Esophagus muscularis mucosa (tissue), 4 donors: ENCODE measurements at regions not wholly inside any gene's neighbourhood (a gene's known extent, or its start where the extent isn't known, plus 50 kb on each side); places are given as distances from the start of the nearest gene placed in this dataset.

Experiments
- EP300 ChIP-seq: sonication (generic); formaldehyde crosslinking; IDR thresholded peaks from one replicate; pipeline ENCODE4 v1.6.1; 2017; ENCODE audit warnings: antibody characterized with exemption
- POLR2A ChIP-seq: fragments of 450-650 bp; IDR thresholded peaks from one replicate; pipeline ENCODE4 v1.6.1; 2017; ENCODE audit warnings: antibody characterized with exemption, moderate library complexity, mild to moderate bottlenecking, low read depth
- POLR2AphosphoS5 ChIP-seq, 2 donors: sonication (generic); formaldehyde crosslinking; IDR thresholded peaks; one replicate each; pipeline ENCODE4 v1.6.1; 2017; ENCODE audit warnings: antibody characterized with exemption in 2 of 2
- TF ChIP-seq, protein P1 (sequence below), 3 experiments: fragments of 200-600 bp in 2 of 3; fragments of 450-650 bp in 1 of 3; sonication (generic) in 2 of 3; IDR thresholded peaks; one replicate each; pipeline ENCODE4 v1.5.1; 2017 to 2019; ENCODE audit warnings: antibody characterized with exemption in 3 of 3, mild to moderate bottlenecking in 2 of 3, moderate library complexity in 1 of 3

DNA sequence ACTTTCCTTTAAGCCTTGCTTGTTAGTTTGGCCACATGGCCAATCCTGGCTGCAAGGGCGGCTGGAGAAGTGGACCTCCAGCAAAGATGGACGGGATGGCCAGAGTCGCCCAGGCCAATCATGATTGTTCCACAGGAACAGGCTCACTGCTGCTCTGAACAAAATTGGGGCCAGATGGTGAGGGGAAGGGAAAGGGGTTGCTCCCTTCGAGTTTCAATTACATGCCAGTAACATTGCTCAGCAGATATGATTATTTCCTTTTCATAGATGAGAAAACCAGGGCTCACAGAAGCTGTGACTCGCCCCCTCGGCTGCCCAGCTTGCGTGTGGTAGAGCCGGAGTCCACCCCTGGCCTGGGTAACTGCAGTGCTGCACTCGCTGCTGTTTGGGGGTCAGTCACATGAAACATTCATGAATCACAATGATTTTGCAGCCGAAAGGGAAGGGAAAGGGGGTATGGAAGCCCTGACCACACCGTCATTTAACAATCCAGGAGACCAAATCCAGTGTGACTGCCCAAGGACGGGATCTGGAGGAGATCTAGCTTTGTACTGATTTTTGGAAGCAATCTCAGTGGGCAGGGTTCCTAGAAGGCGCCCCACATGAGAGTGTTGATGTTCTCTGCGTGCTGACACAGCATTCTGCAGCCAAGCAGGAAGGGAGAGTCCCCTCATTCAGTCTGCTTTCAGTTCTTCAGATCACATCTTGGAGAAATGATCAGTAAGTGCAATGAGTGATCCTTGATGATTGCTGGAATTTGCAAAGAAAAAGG lies 77.3 kb upstream of the MSX1 start:
- TF ChIP-seq, protein P1, sequence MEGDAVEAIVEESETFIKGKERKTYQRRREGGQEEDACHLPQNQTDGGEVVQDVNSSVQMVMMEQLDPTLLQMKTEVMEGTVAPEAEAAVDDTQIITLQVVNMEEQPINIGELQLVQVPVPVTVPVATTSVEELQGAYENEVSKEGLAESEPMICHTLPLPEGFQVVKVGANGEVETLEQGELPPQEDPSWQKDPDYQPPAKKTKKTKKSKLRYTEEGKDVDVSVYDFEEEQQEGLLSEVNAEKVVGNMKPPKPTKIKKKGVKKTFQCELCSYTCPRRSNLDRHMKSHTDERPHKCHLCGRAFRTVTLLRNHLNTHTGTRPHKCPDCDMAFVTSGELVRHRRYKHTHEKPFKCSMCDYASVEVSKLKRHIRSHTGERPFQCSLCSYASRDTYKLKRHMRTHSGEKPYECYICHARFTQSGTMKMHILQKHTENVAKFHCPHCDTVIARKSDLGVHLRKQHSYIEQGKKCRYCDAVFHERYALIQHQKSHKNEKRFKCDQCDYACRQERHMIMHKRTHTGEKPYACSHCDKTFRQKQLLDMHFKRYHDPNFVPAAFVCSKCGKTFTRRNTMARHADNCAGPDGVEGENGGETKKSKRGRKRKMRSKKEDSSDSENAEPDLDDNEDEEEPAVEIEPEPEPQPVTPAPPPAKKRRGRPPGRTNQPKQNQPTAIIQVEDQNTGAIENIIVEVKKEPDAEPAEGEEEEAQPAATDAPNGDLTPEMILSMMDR (IDR thresholded peaks at IDR 0.05) = no peak
- TF ChIP-seq POLR2AphosphoS5 (IDR thresholded peaks at IDR 0.05) (no peak), POLR2A (no peak), EP300 (no peak)
